A673 (cell line): ENCODE measurements at regions not wholly inside any gene's neighbourhood (a gene's known extent, or its start where the extent isn't known, plus 50 kb on each side); places are given as distances from the start of the nearest gene placed in this dataset.

Source experiments
- BruUV-seq: library from RNA; stranded (reverse); fragments of 400-500 nt; replicated peaks from 2 replicates; lab custom pipeline; 2021; lab: Mats Ljungman, UMichigan
- CTCF ChIA-PET: fragments of 300-600 bp; sonication (Branson Sonifier 250); formaldehyde crosslinking; loops from one replicate; lab custom pipeline; 2022; ENCODE audit warnings: antibody characterized with exemption; lab: Charles Lee
- POLR2A ChIA-PET: fragments of 300-600 bp; sonication (Branson Sonifier 250); formaldehyde crosslinking; loops from one replicate; lab custom pipeline; 2022; ENCODE audit warnings: antibody characterized with exemption; ENCODE audit not compliant: low non-redundant PET; lab: Charles Lee
- DNase-seq: peaks from one replicate; pipeline ENCODE4 v3.0.0-alpha.2; 2015; ENCODE audit warnings: low spot score
- H3K27ac ChIP-seq: fragments of 200-600 bp; sonication (generic); 2 replicates; pipeline ENCODE4 v1.5.1; 2016; ENCODE audit warnings: mixed run types, low read depth, mild to moderate bottlenecking, mixed read lengths, antibody characterized with exemption, low read length; ENCODE audit not compliant: poor library complexity, severe bottlenecking
- H3K27me3 ChIP-seq: fragments of 200-600 bp; sonication (generic); replicated peaks from 2 replicates; pipeline ENCODE4 v1.6.1; 2017; ENCODE audit warnings: mixed run types, low read depth, mild to moderate bottlenecking, mixed read lengths, antibody characterized with exemption, low read length; ENCODE audit not compliant: insufficient read depth, poor library complexity
- H3K36me3 ChIP-seq: fragments of 200-600 bp; sonication (generic); 2 replicates; pipeline ENCODE4 v1.6.1; 2016; ENCODE audit warnings: mixed run types, mild to moderate bottlenecking, mixed read lengths, antibody characterized with exemption, low read length; ENCODE audit not compliant: insufficient read depth, poor library complexity, severe bottlenecking
- H3K4me1 ChIP-seq: fragments of 200-600 bp; sonication (generic); 2 replicates; pipeline ENCODE4 v1.6.1; 2017; ENCODE audit warnings: mixed run types, mild to moderate bottlenecking, mixed read lengths, antibody characterized with exemption, low read length; ENCODE audit not compliant: insufficient read depth, poor library complexity, severe bottlenecking
- H3K4me3 ChIP-seq: fragments of 200-600 bp; sonication (generic); 2 replicates; pipeline ENCODE4 v1.5.1; 2016; ENCODE audit warnings: low read depth, mixed run types, mild to moderate bottlenecking, mixed read lengths, low read length; ENCODE audit not compliant: poor library complexity, severe bottlenecking
- H3K9me3 ChIP-seq: fragments of 200-600 bp; sonication (generic); 2 replicates; pipeline ENCODE4 v1.6.1; 2016; ENCODE audit warnings: mixed run types, low read depth, mild to moderate bottlenecking, mixed read lengths, antibody characterized with exemption, low read length; ENCODE audit not compliant: poor library complexity, severe bottlenecking
- CTCF ChIP-seq: fragments of 300-800, 200-600 bp; sonication (generic); conservative IDR thresholded peaks from 2 replicates; pipeline ENCODE4 v1.5.1; 2017; ENCODE audit warnings: low read depth, mild to moderate bottlenecking, antibody characterized with exemption, low read length, moderate library complexity, mixed read lengths
- EZH2 ChIP-seq: fragments of 200-600 bp; sonication (generic); IDR thresholded peaks from 2 replicates; pipeline ENCODE4 v1.6.1; 2017; ENCODE audit warnings: borderline replicate concordance, low read depth, mild to moderate bottlenecking, mixed read lengths, antibody characterized with exemption, low read length; ENCODE audit not compliant: poor library complexity, severe bottlenecking
- intact Hi-C: fragments of 100-400 bp; cut with micrococcal nuclease; formaldehyde crosslinking; loops from one replicate; pipeline ENCODE4 v1.10.0; 2022; ENCODE audit not compliant: unreplicated experiment

GRCh38 chr21:34219334-34220060, 144.3 kb upstream of the KCNE2 start:
- no peak for TF ChIP-seq CTCF
- no peak for TF ChIP-seq EZH2
- H3K36me3 ChIP-seq: no peaks in the 10 kb centered on the region
- no TSS peak for BruUV-seq
- no peak overlapping the region for H3K4me3 ChIP-seq
- H3K27ac ChIP-seq: no peak overlapping the region
- H3K27me3 ChIP-seq: no peaks in the 10 kb centered on the region
- H3K4me1 ChIP-seq: no peaks in the 10 kb centered on the region
- H3K9me3 ChIP-seq: no peaks in the 10 kb centered on the region
- DNase-seq: no peak
- ChIA-PET CTCF (no interaction called here), POLR2A (no interaction called here)
- intact Hi-C loops: no loop called here

- Histone ChIP-seq H3K36me3 (no peaks in the 10 kb centered on the region), H3K27me3 (no peaks in the 10 kb centered on the region), H3K9me3 (no peaks in the 10 kb centered on the region), H3K4me1 (no peaks in the 10 kb centered on the region), H3K27ac (no peak overlapping the region), H3K4me3 (no peak overlapping the region)
- intact Hi-C loops: no loop called here
- no peak for DNase-seq
- no peak for TF ChIP-seq EZH2
- no peak for TF ChIP-seq CTCF
- CTCF ChIA-PET: no interaction called here
- no TSS peak for BruUV-seq
- POLR2A ChIA-PET: no interaction called here
Measured at GRCh38 chr21:34220556-34221195, 143.1 kb upstream of the KCNE2 start.

GRCh38 chr21:34221331-34222030, 142.3 kb upstream of the KCNE2 start:
- BruUV-seq: no TSS peak
- H3K4me1 ChIP-seq: no peaks in the 10 kb centered on the region
- TF ChIP-seq CTCF (no peak), EZH2 (no peak)
- no peak overlapping the region for H3K4me3 ChIP-seq
- H3K27ac ChIP-seq: no peak overlapping the region
- H3K27me3 ChIP-seq: no peaks in the 10 kb centered on the region
- H3K9me3 ChIP-seq: no peaks in the 10 kb centered on the region
- no peaks in the 10 kb centered on the region for H3K36me3 ChIP-seq
- DNase-seq: no peak
- ChIA-PET POLR2A (no interaction called here), CTCF (interaction anchor here (1.0 kb wide), 1 partner anchor 297 kb away, joined by 3 read pairs; no protein-coding TSS in a partner anchor)
- intact Hi-C loops: no loop called here
